HCT116 (cell line): ENCODE measurements at regions not wholly inside any gene's neighbourhood (a gene's known extent, or its start where the extent isn't known, plus 50 kb on each side); places are given as distances from the start of the nearest gene placed in this dataset.

Source experiments
- CTCF ChIP-seq, 3 experiments: fragments of 200-600 bp in 1 of 3; sonication (generic) in 1 of 3; IDR thresholded peaks in 2 of 3; conservative IDR thresholded peaks in 1 of 3; 2 replicates each; pipeline ENCODE4 v1.5.1; 2012 to 2017; ENCODE audit warnings: low read depth in 2 of 3, low read length in 2 of 3, antibody characterized with exemption in 1 of 3, borderline replicate concordance in 1 of 3, control low read depth in 1 of 3, mild to moderate bottlenecking in 1 of 3, mixed read lengths in 1 of 3, mixed run types in 1 of 3, moderate library complexity in 1 of 3; ENCODE audit not compliant: insufficient read depth in 1 of 3
- EZH2 ChIP-seq: fragments of 200-600 bp; sonication (generic); IDR thresholded peaks from 2 replicates; pipeline ENCODE4 v1.6.1; 2017; ENCODE audit warnings: antibody characterized with exemption, mixed run types
- FOSL1 ChIP-seq: IDR thresholded peaks from 2 replicates; pipeline ENCODE4 v1.6.1; 2012; ENCODE audit warnings: low read depth
- JUND ChIP-seq: IDR thresholded peaks from 2 replicates; pipeline ENCODE4 v1.6.1; 2012
- MAX ChIP-seq: IDR thresholded peaks from 2 replicates; pipeline ENCODE4 v1.6.1; 2012
- POLR2A ChIP-seq: IDR thresholded peaks from 2 replicates; pipeline ENCODE4 v1.7.0; 2011; ENCODE audit warnings: borderline replicate concordance; ENCODE audit not compliant: insufficient read depth, insufficient read length; ENCODE audit errors: extremely low read depth
- RAD21 ChIP-seq: IDR thresholded peaks from 2 replicates; pipeline ENCODE4 v1.6.1; 2012; ENCODE audit warnings: low read depth, mild to moderate bottlenecking
- REST ChIP-seq: IDR thresholded peaks from 2 replicates; pipeline ENCODE4 v1.6.1; 2012; ENCODE audit warnings: low read depth
- SP1 ChIP-seq: IDR thresholded peaks from 2 replicates; pipeline ENCODE4 v1.6.1; 2012; ENCODE audit warnings: low read depth
- ZFX ChIP-seq: fragments of 450-650 bp; IDR thresholded peaks from 2 replicates; pipeline ENCODE4 v1.6.1; 2017
- ZNF274 ChIP-seq: fragments of 200-500 bp; sonication (Bioruptor generic); IDR thresholded peaks from 2 replicates; pipeline ENCODE4 v1.6.1; 2014; ENCODE audit warnings: mild to moderate bottlenecking, low read depth, low read length, inconsistent platforms

GRCh38 chr10:130758529-130758928, 553.0 kb downstream of the TCERG1L start:
- no peak for TF ChIP-seq ZNF274
- TF ChIP-seq CTCF (IDR thresholded peaks at IDR 0.05 in 2 of 3, conservative IDR thresholded peaks at IDR 0.05 in 1 of 3; ENCODE audit: borderline replicate concordance in 1 of 3, insufficient read depth in 1 of 3, low read depth in 2 of 3, low read length in 2 of 3) = no peak
- no peak for TF ChIP-seq SP1
- no peak for TF ChIP-seq REST
- TF ChIP-seq POLR2A = no peak
- no peak for TF ChIP-seq MAX
- no peak for TF ChIP-seq RAD21
- TF ChIP-seq EZH2 = no peak
- no peak for TF ChIP-seq JUND
- no peak for TF ChIP-seq ZFX
- TF ChIP-seq FOSL1 = no peak
